Heart left ventricle (tissue), 16 donors: ENCODE measurements at regions not wholly inside any gene's neighbourhood (a gene's known extent, or its start where the extent isn't known, plus 50 kb on each side); places are given as distances from the start of the nearest gene placed in this dataset.

Experiments
- ATAC-seq, 4 donors: fragments of 200-7000 bp; cut with Tn5 transposase; one replicate each; pipeline ENCODE4 v1.9.1; 2020 to 2022; ENCODE audit warnings: moderate library complexity in 4 of 4, mild to moderate bottlenecking in 3 of 4, moderate number of reproducible peaks in 1 of 4
- DNase-seq, 5 donors: peaks; one replicate each; pipeline ENCODE4 v3.0.0-alpha.2; 2020
- H3K27ac ChIP-seq, 12 donors: fragments of 200-600 bp; sonication (generic) in 4 of 12; one replicate each; pipeline versions ENCODE4 v1.5.0 to v1.8.0; 2016 to 2022; ENCODE audit warnings: mild to moderate bottlenecking in 2 of 12
- H3K27me3 ChIP-seq, 9 donors: fragments of 200-600 bp; sonication (generic) in 2 of 9; one replicate each; pipeline versions ENCODE4 v1.5.1 to v1.8.0; 2016 to 2022; ENCODE audit warnings: mild to moderate bottlenecking in 3 of 9
- H3K36me3 ChIP-seq, 9 donors: fragments of 200-600 bp; sonication (generic) in 2 of 9; one replicate each; pipeline versions ENCODE4 v1.5.0 to v1.8.0; 2018 to 2022; ENCODE audit warnings: mild to moderate bottlenecking in 2 of 9
- H3K4me1 ChIP-seq, 12 donors: fragments of 200-600 bp; sonication (generic) in 4 of 12; one replicate each; pipeline versions ENCODE4 v1.5.0 to v1.8.0; 2016 to 2022; ENCODE audit warnings: mild to moderate bottlenecking in 3 of 12
- H3K4me3 ChIP-seq, 12 donors: fragments of 200-600 bp; sonication (generic) in 4 of 12; one replicate each; pipeline versions ENCODE4 v1.5.0 to v1.8.0; 2017 to 2022; ENCODE audit warnings: mild to moderate bottlenecking in 9 of 12, moderate library complexity in 4 of 12
- H3K9me3 ChIP-seq, 12 donors: fragments of 200-600 bp; sonication (generic) in 4 of 12; one replicate each; pipeline versions ENCODE4 v1.5.0 to v1.8.0; 2016 to 2022; ENCODE audit warnings: mild to moderate bottlenecking in 1 of 12
- POLR2A ChIP-seq, 2 donors: fragments of 450-650 bp; IDR thresholded peaks; one replicate each; pipeline ENCODE4 v1.6.1; 2017; ENCODE audit warnings: antibody characterized with exemption in 2 of 2, mild to moderate bottlenecking in 2 of 2, moderate library complexity in 2 of 2
- WGBS, 4 donors: extraction: QIAGEN DNeasy Blood & Tissue Kit in 2 of 4; methylation state at CpG; one replicate each; pipeline versions ENCODE4 v1.1.5 to v1.1.7; 2013 to 2018; 5-methylcytosine and 5-hydroxymethylcytosine counted together
- intact Hi-C, 10 donors: fragments of 100-400 bp; cut with DNase I; formaldehyde crosslinking; loops; one replicate each; pipeline versions ENCODE4 v1.11.1 to v1.14.2; 2022
- TF ChIP-seq, protein P1 (sequence below), 12 donors: fragments of 200-600 bp; sonication (generic) in 4 of 12; IDR thresholded peaks; one replicate each; pipeline versions ENCODE4 v1.5.0 to v1.8.0; 2018 to 2022; ENCODE audit warnings: antibody characterized with exemption in 12 of 12, mild to moderate bottlenecking in 5 of 12
- donor health status: ischemic (EF 13 %, LVEDD 7.1; RV severe dilation, severe dysfunction).
- donor health status: healthy with polysubstance abuse.
- donor health status: DM: no; HTN: yes; CAD: no.
- donor health status: DM: no; HTN: no; CAD: no.
- donor health status: ischemic (EF 25% LVEDD 6.9; RV normal size, moderate dysfunction).
- donor health status: ischemic (EF 25% LVEDD 5.7; RV mildly dilated, moderate dysfunction).
- donor health status: healthy.
- donor health status: DM: yes; HTN: yes; CAD: no.
- donor health status: ischemic (EF 35%, LVEDD 5.7; RV mildly dilated, moderate dysfunction).
- donor health status: nonischemic (EF 11% LVEDD 7.7; RV severe dilation, severe dysfunction).
- donor health status: DM: yes; HTN: yes; CAD: no.
- donor health status: PGD.
- donor health status: ischemic (EF 29% LVEDD 5.4; RV normal size, mild dysfunction).
- donor health status: nonischemic (EF 23%, LVEDD 6.1; RV moderate dilation, normal function).

DNA sequence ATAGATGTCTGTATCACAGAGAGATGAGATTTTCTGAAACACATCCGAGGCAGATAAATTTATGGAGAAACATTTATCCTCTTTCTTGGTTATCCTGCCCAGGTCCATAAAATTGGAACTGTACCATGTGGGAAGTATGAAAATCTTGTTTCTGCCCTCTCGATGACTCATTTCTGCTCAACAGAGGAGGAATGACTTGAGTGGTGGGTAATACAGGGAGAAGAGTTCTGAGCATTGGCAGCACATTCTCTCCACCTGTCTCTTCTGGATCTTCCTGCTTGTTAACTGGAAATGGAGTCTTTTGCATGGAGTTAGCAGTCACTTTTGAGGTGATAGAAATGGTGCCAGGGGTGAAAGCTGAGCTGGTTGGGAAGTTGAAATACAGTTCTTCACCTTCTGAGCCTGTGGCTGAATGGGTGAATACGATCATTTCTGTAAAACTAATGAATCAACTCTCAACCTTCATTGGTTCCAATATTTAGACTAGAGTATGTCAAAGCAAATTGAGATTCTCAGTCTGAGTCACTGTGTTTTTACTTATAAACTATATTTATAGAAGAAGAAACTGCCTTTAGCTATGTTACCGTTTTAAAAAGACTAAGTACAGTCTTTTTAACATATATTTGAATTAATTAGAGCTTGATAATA is 945.5 kb downstream of the SORCS3 start:
- no peak overlapping the region for H3K4me3 ChIP-seq

DNA sequence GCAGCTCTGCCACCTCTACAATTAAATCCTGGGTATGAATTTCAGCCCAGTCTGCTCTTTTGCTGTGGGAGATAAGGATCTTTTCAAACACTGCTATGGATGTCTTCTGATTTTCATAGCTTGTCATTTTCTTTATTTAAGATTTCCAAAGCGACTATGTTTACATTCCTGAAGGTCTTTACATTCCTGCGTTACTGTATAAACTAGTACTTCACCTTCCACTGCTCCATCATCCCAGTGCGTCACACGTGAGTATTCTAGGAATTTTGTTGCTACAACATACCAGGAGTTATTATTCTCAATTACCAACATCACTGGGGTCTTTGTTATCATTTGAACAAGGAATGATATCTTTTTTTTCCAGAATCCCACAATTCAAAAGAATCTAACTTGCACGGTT is 944.7 kb downstream of the SORCS3 start:
- no peaks in the 10 kb centered on the region for H3K9me3 ChIP-seq
- H3K4me3 ChIP-seq, result no peak overlapping the region
- intact Hi-C loops, result no loop called here
- TF ChIP-seq POLR2A (IDR thresholded peaks at IDR 0.05), result no peak
- TF ChIP-seq, protein P1, sequence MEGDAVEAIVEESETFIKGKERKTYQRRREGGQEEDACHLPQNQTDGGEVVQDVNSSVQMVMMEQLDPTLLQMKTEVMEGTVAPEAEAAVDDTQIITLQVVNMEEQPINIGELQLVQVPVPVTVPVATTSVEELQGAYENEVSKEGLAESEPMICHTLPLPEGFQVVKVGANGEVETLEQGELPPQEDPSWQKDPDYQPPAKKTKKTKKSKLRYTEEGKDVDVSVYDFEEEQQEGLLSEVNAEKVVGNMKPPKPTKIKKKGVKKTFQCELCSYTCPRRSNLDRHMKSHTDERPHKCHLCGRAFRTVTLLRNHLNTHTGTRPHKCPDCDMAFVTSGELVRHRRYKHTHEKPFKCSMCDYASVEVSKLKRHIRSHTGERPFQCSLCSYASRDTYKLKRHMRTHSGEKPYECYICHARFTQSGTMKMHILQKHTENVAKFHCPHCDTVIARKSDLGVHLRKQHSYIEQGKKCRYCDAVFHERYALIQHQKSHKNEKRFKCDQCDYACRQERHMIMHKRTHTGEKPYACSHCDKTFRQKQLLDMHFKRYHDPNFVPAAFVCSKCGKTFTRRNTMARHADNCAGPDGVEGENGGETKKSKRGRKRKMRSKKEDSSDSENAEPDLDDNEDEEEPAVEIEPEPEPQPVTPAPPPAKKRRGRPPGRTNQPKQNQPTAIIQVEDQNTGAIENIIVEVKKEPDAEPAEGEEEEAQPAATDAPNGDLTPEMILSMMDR (IDR thresholded peaks at IDR 0.05), result no peak
- no peak for ATAC-seq
- no peaks in the 10 kb centered on the region for H3K27me3 ChIP-seq
- no peaks in the 10 kb centered on the region for H3K4me1 ChIP-seq
- no peaks in the 10 kb centered on the region for H3K36me3 ChIP-seq
- 52 to 69% (median 54%) methylated on average over 5 of the region's 5 CpGs for WGBS, 4 donors
- no peak for DNase-seq
- no peak overlapping the region for H3K27ac ChIP-seq

More for the DNA sequence above, 945.5 kb downstream of the SORCS3 start:
- Histone ChIP-seq H3K27me3 (no peaks in the 10 kb centered on the region), H3K27ac (no peak overlapping the region), H3K36me3 (no peaks in the 10 kb centered on the region), H3K9me3 (no peaks in the 10 kb centered on the region), H3K4me1 (no peaks in the 10 kb centered on the region)
- intact Hi-C loops, result no loop called here
- DNase-seq, result no peak
- 77 to 80% (median 77%) methylated on average over 4 of the region's 4 CpGs for WGBS, 4 donors
- TF ChIP-seq, protein P1 (IDR thresholded peaks at IDR 0.05), result no peak
- no peak for TF ChIP-seq POLR2A (IDR thresholded peaks at IDR 0.05)
- no peak for ATAC-seq

DNA sequence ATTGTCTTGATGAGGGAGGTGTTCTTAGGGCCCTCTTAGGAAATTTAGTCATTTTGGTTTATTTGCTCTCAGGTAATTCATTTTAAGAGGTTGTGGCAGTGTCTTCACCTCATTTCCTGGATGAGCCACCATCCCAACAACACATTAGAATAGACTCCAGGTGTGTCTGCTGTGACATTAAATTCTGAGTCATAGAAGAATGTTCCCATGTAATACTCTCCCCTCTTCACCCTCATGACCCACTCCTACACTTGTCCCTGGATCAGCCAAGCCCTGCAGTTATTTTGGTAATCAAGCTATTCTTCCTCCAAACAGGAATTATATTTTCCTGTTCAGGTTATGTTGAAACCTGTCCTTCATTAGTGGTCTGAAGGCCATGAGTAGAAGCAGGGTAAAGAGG is 944.1 kb downstream of the SORCS3 start:
- DNase-seq, result no peak
- intact Hi-C loops, result no loop called here
- Histone ChIP-seq H3K36me3 (no peaks in the 10 kb centered on the region), H3K9me3 (no peaks in the 10 kb centered on the region), H3K4me3 (no peak overlapping the region), H3K4me1 (no peaks in the 10 kb centered on the region), H3K27me3 (no peaks in the 10 kb centered on the region), H3K27ac (no peak overlapping the region)
- no peak for ATAC-seq
- TF ChIP-seq POLR2A (IDR thresholded peaks at IDR 0.05), result no peak
- TF ChIP-seq, protein P1 (IDR thresholded peaks at IDR 0.05), result no peak

DNA sequence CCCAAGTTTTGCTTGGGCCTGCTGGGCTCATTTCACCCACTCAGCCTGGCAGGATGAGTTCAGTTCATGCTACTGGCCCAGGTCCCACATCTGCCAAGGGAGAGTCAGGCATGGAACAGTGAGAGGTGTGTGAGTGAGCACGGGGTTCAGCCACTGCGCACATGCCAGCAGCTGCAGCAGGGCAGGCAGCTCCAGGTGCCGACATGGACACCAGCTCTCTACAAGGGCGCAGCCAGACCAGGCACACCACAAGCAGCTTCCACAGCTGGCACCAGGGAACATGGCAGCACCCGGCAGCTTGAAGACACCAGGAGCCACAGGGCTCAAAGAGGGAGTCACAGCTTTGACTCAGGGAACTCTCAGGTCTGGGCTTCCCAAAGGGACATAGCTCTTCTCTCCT is 938.0 kb downstream of the SORCS3 start:
- intact Hi-C loops, result no loop called here
- no peak overlapping the region for H3K27ac ChIP-seq
- no peak overlapping the region for H3K4me3 ChIP-seq
- H3K9me3 ChIP-seq, result peaks cover 0 to 8% (median 0%) of the 10 kb centered on the region in 12 donors
- ATAC-seq (no peak), DNase-seq (no peak)
- H3K27me3 ChIP-seq, result no peaks in the 10 kb centered on the region
- H3K4me1 ChIP-seq, result no peaks in the 10 kb centered on the region
- H3K36me3 ChIP-seq, result no peaks in the 10 kb centered on the region
- TF ChIP-seq, protein P1 (IDR thresholded peaks at IDR 0.05), result no peak
- no peak for TF ChIP-seq POLR2A (IDR thresholded peaks at IDR 0.05)
- 76 to 92% (median 84%) methylated on average over 5 of the region's 5 CpGs; no CpG with 5 or more reads in 1 of the 4 donors for WGBS, 4 donors
